ENCODE measurements at regions not wholly inside any gene's neighbourhood (a gene's known extent, or its start where the extent isn't known, plus 50 kb on each side); places are given as distances from the start of the nearest gene placed in this dataset.
"Not testable (repeated sequence)": the region's sequence is repeated elsewhere in the genome, so short reads cannot be mapped to it uniquely, and the experiment has no call there.

- H3K4me1 ChIP-seq (ENCODE audit: insufficient read depth, low read length) = peaks cover 3% of the 10 kb centered on the region; the same call in 1 of the 2 replicates
- H3K9me3 ChIP-seq (ENCODE audit: control insufficient read depth, insufficient read depth, low read length) = no peaks in the 10 kb centered on the region
- no peak overlapping the region; the same call in 1 of the 2 replicates for H3K9ac ChIP-seq (ENCODE audit: low read depth, low read length)
- no peaks in the 10 kb centered on the region for H3K36me3 ChIP-seq (ENCODE audit: insufficient read depth, low read length)
Observed at GRCh38 chr15:53197426-53197839, 407.3 kb upstream of the ONECUT1 start.

- Histone ChIP-seq H3K9ac (ENCODE audit: low read depth, low read length) (no peak overlapping the region), H3K36me3 (ENCODE audit: insufficient read depth, low read length) (no peaks in the 10 kb centered on the region), H3K9me3 (ENCODE audit: control insufficient read depth, insufficient read depth, low read length) (no peaks in the 10 kb centered on the region), H3K4me1 (ENCODE audit: insufficient read depth, low read length) (peaks cover 3% of the 10 kb centered on the region; the same call in 1 of the 2 replicates)
Observed at GRCh38 chr15:53196788-53197187, 406.7 kb upstream of the ONECUT1 start.

- Histone ChIP-seq H3K9me3 (ENCODE audit: control insufficient read depth, insufficient read depth, low read length) (no peaks in the 10 kb centered on the region), H3K9ac (ENCODE audit: low read depth, low read length) (no peak overlapping the region), H3K4me1 (ENCODE audit: insufficient read depth, low read length) (peaks cover 3% of the 10 kb centered on the region; the same call in 1 of the 2 replicates), H3K36me3 (ENCODE audit: insufficient read depth, low read length) (no peaks in the 10 kb centered on the region)
Observed at GRCh38 chr15:53196242-53196641, 406.1 kb upstream of the ONECUT1 start.

- Histone ChIP-seq H3K9ac (ENCODE audit: low read depth, low read length) (no peak overlapping the region), H3K9me3 (ENCODE audit: control insufficient read depth, insufficient read depth, low read length) (no peaks in the 10 kb centered on the region), H3K4me1 (ENCODE audit: insufficient read depth, low read length) (peaks cover 3% of the 10 kb centered on the region; the same call in 1 of the 2 replicates), H3K36me3 (ENCODE audit: insufficient read depth, low read length) (no peaks in the 10 kb centered on the region)
Observed at GRCh38 chr15:53193149-53193548, 403.0 kb upstream of the ONECUT1 start.

GRCh38 chr15:53189860-53190259, 399.7 kb upstream of the ONECUT1 start:
- Histone ChIP-seq H3K36me3 (ENCODE audit: insufficient read depth, low read length) (no peaks in the 10 kb centered on the region), H3K4me1 (ENCODE audit: insufficient read depth, low read length) (no peaks in the 10 kb centered on the region), H3K9ac (ENCODE audit: low read depth, low read length) (no peak overlapping the region), H3K9me3 (ENCODE audit: control insufficient read depth, insufficient read depth, low read length) (no peaks in the 10 kb centered on the region)

GRCh38 chr15:53183449-53183848, 393.3 kb upstream of the ONECUT1 start:
- H3K9me3 ChIP-seq (ENCODE audit: control insufficient read depth, insufficient read depth, low read length); H3K4me1 ChIP-seq (ENCODE audit: insufficient read depth, low read length); H3K36me3 ChIP-seq (ENCODE audit: insufficient read depth, low read length); H3K9ac ChIP-seq (ENCODE audit: low read depth, low read length): not testable (repeated sequence)

GRCh38 chr15:53171571-53171970, 381.4 kb upstream of the ONECUT1 start:
- Histone ChIP-seq H3K4me1 (ENCODE audit: insufficient read depth, low read length) (no peaks in the 10 kb centered on the region), H3K9ac (ENCODE audit: low read depth, low read length) (no peak overlapping the region), H3K36me3 (ENCODE audit: insufficient read depth, low read length) (no peaks in the 10 kb centered on the region), H3K9me3 (ENCODE audit: control insufficient read depth, insufficient read depth, low read length) (no peaks in the 10 kb centered on the region)

GRCh38 chr15:53166684-53167201, 376.6 kb upstream of the ONECUT1 start:
- Histone ChIP-seq H3K36me3 (ENCODE audit: insufficient read depth, low read length) (no peaks in the 10 kb centered on the region), H3K9ac (ENCODE audit: low read depth, low read length) (no peak overlapping the region), H3K9me3 (ENCODE audit: control insufficient read depth, insufficient read depth, low read length) (no peaks in the 10 kb centered on the region), H3K4me1 (ENCODE audit: insufficient read depth, low read length) (no peaks in the 10 kb centered on the region)

GRCh38 chr15:53165988-53166683, 376.0 kb upstream of the ONECUT1 start:
- Histone ChIP-seq H3K9ac (ENCODE audit: low read depth, low read length) (no peak overlapping the region), H3K36me3 (ENCODE audit: insufficient read depth, low read length) (no peaks in the 10 kb centered on the region), H3K4me1 (ENCODE audit: insufficient read depth, low read length) (no peaks in the 10 kb centered on the region), H3K9me3 (ENCODE audit: control insufficient read depth, insufficient read depth, low read length) (no peaks in the 10 kb centered on the region)

GRCh38 chr15:53160092-53160704, 370.1 kb upstream of the ONECUT1 start:
- H3K36me3 ChIP-seq (ENCODE audit: insufficient read depth, low read length) = no peaks in the 10 kb centered on the region
- H3K4me1 ChIP-seq (ENCODE audit: insufficient read depth, low read length) = no peaks in the 10 kb centered on the region
- no peak overlapping the region for H3K9ac ChIP-seq (ENCODE audit: low read depth, low read length)
- H3K9me3 ChIP-seq (ENCODE audit: control insufficient read depth, insufficient read depth, low read length) = no peaks in the 10 kb centered on the region

GRCh38 chr15:53159458-53159857, 369.3 kb upstream of the ONECUT1 start:
- Histone ChIP-seq H3K9ac (ENCODE audit: low read depth, low read length) (no peak overlapping the region), H3K4me1 (ENCODE audit: insufficient read depth, low read length) (no peaks in the 10 kb centered on the region), H3K9me3 (ENCODE audit: control insufficient read depth, insufficient read depth, low read length) (no peaks in the 10 kb centered on the region), H3K36me3 (ENCODE audit: insufficient read depth, low read length) (no peaks in the 10 kb centered on the region)

GRCh38 chr15:53158995-53159394, 368.9 kb upstream of the ONECUT1 start:
- no peaks in the 10 kb centered on the region for H3K36me3 ChIP-seq (ENCODE audit: insufficient read depth, low read length)
- H3K9me3 ChIP-seq (ENCODE audit: control insufficient read depth, insufficient read depth, low read length) = no peaks in the 10 kb centered on the region
- no peak overlapping the region for H3K9ac ChIP-seq (ENCODE audit: low read depth, low read length)
- no peaks in the 10 kb centered on the region for H3K4me1 ChIP-seq (ENCODE audit: insufficient read depth, low read length)

- no peaks in the 10 kb centered on the region for H3K36me3 ChIP-seq (ENCODE audit: insufficient read depth, low read length)
- peaks cover 12% of the 10 kb centered on the region; the same call in 1 of the 2 replicates for H3K4me1 ChIP-seq (ENCODE audit: insufficient read depth, low read length)
- no peaks in the 10 kb centered on the region for H3K9me3 ChIP-seq (ENCODE audit: control insufficient read depth, insufficient read depth, low read length)
- H3K9ac ChIP-seq (ENCODE audit: low read depth, low read length) = no peak overlapping the region
Observed at GRCh38 chr15:53133255-53133850, 343.2 kb upstream of the ONECUT1 start.

GRCh38 chr15:53130943-53131342, 340.8 kb upstream of the ONECUT1 start:
- no peaks in the 10 kb centered on the region for H3K9me3 ChIP-seq (ENCODE audit: control insufficient read depth, insufficient read depth, low read length)
- H3K4me1 ChIP-seq (ENCODE audit: insufficient read depth, low read length) = peaks cover 12% of the 10 kb centered on the region; the same call in 1 of the 2 replicates
- H3K9ac ChIP-seq (ENCODE audit: low read depth, low read length) = no peak overlapping the region
- H3K36me3 ChIP-seq (ENCODE audit: insufficient read depth, low read length) = no peaks in the 10 kb centered on the region

All from ES-I3 (cell line).